Endothelial cell of umbilical vein (primary cell): ENCODE measurements at regions not wholly inside any gene's neighbourhood (a gene's known extent, or its start where the extent isn't known, plus 50 kb on each side); places are given as distances from the start of the nearest gene placed in this dataset.

ENCODE experiments used
- BruUV-seq: library from RNA; stranded (reverse); fragments of 400-500 nt; replicated peaks from 2 replicates; lab custom pipeline; 2021; lab: Mats Ljungman, UMichigan
- CTCF ChIA-PET: fragments of 300-600, 350-600 bp; sonication (Branson Sonifier 250); formaldehyde crosslinking; loops from one replicate; lab custom pipeline; 2021; ENCODE audit warnings: antibody characterized with exemption, inconsistent platforms; lab: Charles Lee
- POLR2A ChIA-PET: fragments of 300-600, 350-600 bp; sonication (Branson Sonifier 250); formaldehyde crosslinking; loops from one replicate; lab custom pipeline; 2021; ENCODE audit warnings: antibody characterized with exemption, inconsistent platforms; lab: Charles Lee
- DNase-seq: peaks from one replicate; pipeline ENCODE4 v3.0.0-alpha.2; 2011; ENCODE audit warnings: low read depth, low spot score
- FAIRE-seq: peaks from 2 replicates; lab custom pipeline; 2011; peaks lifted over from hg19 to GRCh38; lab: Jason Lieb, UNC
- H2AFZ ChIP-seq: 2 replicates; pipeline ENCODE4 v1.6.0; 2012; ENCODE audit warnings: low read depth, low read length, control low read depth, inconsistent platforms
- H3K27ac ChIP-seq: 2 replicates; pipeline ENCODE4 v1.5.1; 2011; ENCODE audit warnings: low read depth, mild to moderate bottlenecking, control low read depth, low read length, moderate library complexity; ENCODE audit not compliant: insufficient read depth
- H3K27me3 ChIP-seq, 2 experiments: 2 replicates each; pipeline versions ENCODE4 v1.6.0 to v1.6.1; 2011; ENCODE audit warnings: low read length in 2 of 2, mixed read lengths in 1 of 2; ENCODE audit not compliant: control insufficient read depth in 2 of 2, insufficient read depth in 2 of 2
- H3K36me3 ChIP-seq, 2 experiments: 2 replicates in 1 of 2; 3 replicates in 1 of 2; pipeline ENCODE4 v1.5.1; 2011; ENCODE audit warnings: low read length in 2 of 2, mild to moderate bottlenecking in 1 of 2, moderate library complexity in 1 of 2; ENCODE audit not compliant: control insufficient read depth in 2 of 2, insufficient read depth in 2 of 2; ENCODE audit errors: extremely low read depth in 1 of 2
- H3K4me1 ChIP-seq: 3 replicates; pipeline ENCODE4 v1.5.1; 2011; ENCODE audit warnings: mild to moderate bottlenecking, low read length; ENCODE audit not compliant: control insufficient read depth, insufficient read depth; ENCODE audit errors: extremely low read depth
- H3K4me2 ChIP-seq: 2 replicates; pipeline ENCODE4 v1.6.1; 2011; ENCODE audit warnings: low read length, control low read depth, mixed read lengths; ENCODE audit not compliant: insufficient read depth
- H3K4me3 ChIP-seq, 3 experiments: fragments of 200-600 bp in 1 of 3; sonication (generic), shearing (Covaris generic) in 1 of 3; replicated peaks in 1 of 3; 2 replicates each; pipeline ENCODE4 v1.5.1; 2011 to 2016; ENCODE audit warnings: control low read depth in 3 of 3, low read length in 3 of 3, mild to moderate bottlenecking in 2 of 3, inconsistent platforms in 1 of 3, low read depth in 1 of 3, moderate library complexity in 1 of 3; ENCODE audit not compliant: insufficient read depth in 1 of 3
- H3K79me2 ChIP-seq: 2 replicates; pipeline ENCODE4 v1.6.0; 2012; ENCODE audit warnings: low read length, inconsistent platforms; ENCODE audit not compliant: control insufficient read depth, insufficient read depth
- H3K9ac ChIP-seq: replicated peaks from 2 replicates; pipeline ENCODE3; 2011; ENCODE audit warnings: low read length, control low read depth; ENCODE audit not compliant: insufficient read depth; ENCODE audit errors: extremely low read depth
- H3K9me1 ChIP-seq: replicated peaks from 3 replicates; pipeline ENCODE4 v1.6.0; 2011; ENCODE audit warnings: mild to moderate bottlenecking, low read length; ENCODE audit not compliant: control insufficient read depth, insufficient read depth; ENCODE audit errors: extremely low read depth
- H3K9me3 ChIP-seq: replicated peaks from 2 replicates; pipeline ENCODE4 v1.5.1; 2012; ENCODE audit warnings: low read length, inconsistent platforms; ENCODE audit not compliant: control insufficient read depth, insufficient read depth
- H4K20me1 ChIP-seq: replicated peaks from 2 replicates; pipeline ENCODE3; 2011; ENCODE audit warnings: mild to moderate bottlenecking, low read length; ENCODE audit not compliant: control insufficient read depth, insufficient read depth; ENCODE audit errors: extremely low read depth
- CTCF ChIP-seq, 2 donors: IDR thresholded peaks; 1 replicate in 1 of 2; 2 replicates in 1 of 2; pipeline ENCODE4 v1.5.1; 2011; ENCODE audit warnings: low read length in 2 of 2, mild to moderate bottlenecking in 2 of 2, moderate library complexity in 2 of 2, control low read depth in 1 of 2, inconsistent platforms in 1 of 2, low read depth in 1 of 2; ENCODE audit not compliant: insufficient read depth in 1 of 2; ENCODE audit errors: extremely low read depth in 1 of 2
- EZH2 ChIP-seq: IDR thresholded peaks from 2 replicates; pipeline ENCODE4 v1.6.1; 2012; ENCODE audit warnings: borderline replicate concordance, low read depth, mild to moderate bottlenecking, moderate library complexity, low read length, inconsistent platforms; ENCODE audit not compliant: severe bottlenecking
- FOS ChIP-seq: IDR thresholded peaks from 2 replicates; pipeline ENCODE4 v1.6.1; 2011; ENCODE audit warnings: mild to moderate bottlenecking, low read length, moderate library complexity, borderline replicate concordance; ENCODE audit not compliant: insufficient read depth
- GATA2 ChIP-seq: IDR thresholded peaks from 2 replicates; pipeline ENCODE4 v1.7.0; 2011; ENCODE audit warnings: low read depth, mild to moderate bottlenecking, moderate library complexity, mixed read lengths, low read length; ENCODE audit not compliant: insufficient read length, insufficient read depth
- JUN ChIP-seq: IDR thresholded peaks from 2 replicates; pipeline ENCODE4 v1.6.1; 2011; ENCODE audit warnings: borderline replicate concordance, low read depth; ENCODE audit not compliant: insufficient read length, insufficient read depth
- MYC ChIP-seq: IDR thresholded peaks from one replicate; pipeline ENCODE4 v1.6.1; 2011; ENCODE audit warnings: mild to moderate bottlenecking, low read depth, low read length
- POLR2AphosphoS5 ChIP-seq: IDR thresholded peaks from 2 replicates; pipeline ENCODE4 v1.6.1; 2012; ENCODE audit warnings: low read depth, mild to moderate bottlenecking, control low read depth, low read length, moderate library complexity; ENCODE audit not compliant: insufficient read depth
- dilution Hi-C: fragments of 300-500 bp; cut with MboI; formaldehyde crosslinking; loops from one replicate; pipeline ENCODE4 v1.15.0; 2019; ENCODE audit warnings: low sequenced_read_pairs; ENCODE audit not compliant: extremely low pct_ligation_motif_present
- intact Hi-C: fragments of 100-400 bp; cut with micrococcal nuclease; formaldehyde crosslinking; loops from one replicate; pipeline ENCODE4 v1.10.0; 2022

DNA sequence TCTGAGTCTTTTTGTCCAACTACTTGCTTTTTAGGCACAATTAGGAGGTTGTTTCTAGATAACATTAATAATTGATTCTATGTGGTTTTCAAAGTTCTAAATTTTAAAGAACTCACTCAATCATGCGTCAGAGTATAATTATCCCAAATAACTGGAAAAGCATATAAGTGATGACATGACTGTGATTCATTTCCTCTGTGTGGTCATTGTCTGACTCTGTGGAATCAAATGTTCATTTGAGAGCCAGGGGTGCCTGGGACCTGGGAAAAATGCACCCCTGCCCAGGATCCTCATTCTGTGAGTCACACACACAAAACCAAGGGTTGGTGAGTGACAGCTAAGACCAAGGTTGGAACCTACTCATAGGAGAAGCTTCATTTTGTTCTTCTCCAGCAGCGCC lies 127.1 kb upstream of the MLIP start:
- Histone ChIP-seq H3K4me2 (peak overlapping the region; percentile 40), H3K79me2 (no peaks in the 10 kb centered on the region), H4K20me1 (no peaks in the 10 kb centered on the region), H3K4me1 (peaks cover 13% of the 10 kb centered on the region), H3K27me3 (no peaks in the 10 kb centered on the region), H3K9me3 (no peaks in the 10 kb centered on the region), H3K9me1 (no peaks in the 10 kb centered on the region), H3K9ac (no peak overlapping the region), H3K27ac (peak overlapping the region; percentile 40), H3K36me3 (no peaks in the 10 kb centered on the region), H3K4me3 (no peak overlapping the region), H2AFZ (no peak overlapping the region)
- intact Hi-C loops: loop anchor here (1.0 to 10.0 kb wide), 6 partner anchors 128 to 1011 kb away; no protein-coding TSS in a partner anchor
- peak; percentile 12 for FAIRE-seq
- ChIA-PET POLR2A (no interaction called here), CTCF (interaction anchor here (0.6 to 1.6 kb wide), 8 partner anchors 260 to 1293 kb away, joined by 3 to 7 read pairs (median 3); no protein-coding TSS in a partner anchor)
- peak; percentile 85 for DNase-seq
- dilution Hi-C loops: no loop called here
- TF ChIP-seq FOS (peak; percentile 95), JUN (peak; percentile 93), POLR2AphosphoS5 (peak; percentile 18), GATA2 (no peak), EZH2 (no peak), CTCF (IDR thresholded peaks at IDR 0.05; ENCODE audit: extremely low read depth in 1 of 2, insufficient read depth in 1 of 2, low read depth in 1 of 2, low read length in 2 of 2) (no peak), MYC (no peak)
- BruUV-seq: no TSS peak
